ENCODE measurements at regions not wholly inside any gene's neighbourhood (a gene's known extent, or its start where the extent isn't known, plus 50 kb on each side); places are given as distances from the start of the nearest gene placed in this dataset.

GRCh38 chr5:39665328-39665727 is 240.5 kb upstream of the DAB2 start:
- TF ChIP-seq CTCF (IDR thresholded peaks at IDR 0.05): no peak
- ATAC-seq (no peak), DNase-seq (no peak)
- intact Hi-C loops (cut with DNase I, micrococcal nuclease): no loop called here
- H3K4me3 ChIP-seq: no peak overlapping the region
- no peaks in the 10 kb centered on the region for H3K9me3 ChIP-seq
- H3K4me1 ChIP-seq (ENCODE audit: low read depth): no peaks in the 10 kb centered on the region
- H3K36me3 ChIP-seq (ENCODE audit: low read depth): no peaks in the 10 kb centered on the region

- DNase-seq: no peak
- intact Hi-C loops (cut with DNase I, micrococcal nuclease): no loop called here
- Histone ChIP-seq H3K4me3 (no peak overlapping the region), H3K9me3 (no peaks in the 10 kb centered on the region), H3K4me1 (ENCODE audit: low read depth) (no peaks in the 10 kb centered on the region), H3K36me3 (ENCODE audit: low read depth) (no peaks in the 10 kb centered on the region)
- no peak for ATAC-seq
- TF ChIP-seq CTCF (IDR thresholded peaks at IDR 0.05): no peak
These were observed 238.2 kb upstream of the DAB2 start for GRCh38 chr5:39662945-39663344.

- no peaks in the 10 kb centered on the region for H3K4me1 ChIP-seq (ENCODE audit: low read depth)
- TF ChIP-seq CTCF (IDR thresholded peaks at IDR 0.05): no peak
- intact Hi-C loops (cut with DNase I, micrococcal nuclease): no loop called here
- H3K36me3 ChIP-seq (ENCODE audit: low read depth): no peaks in the 10 kb centered on the region
- no peak for ATAC-seq
- no peak overlapping the region for H3K4me3 ChIP-seq
- no peak for DNase-seq
- H3K9me3 ChIP-seq: no peaks in the 10 kb centered on the region
These were observed 236.4 kb upstream of the DAB2 start for GRCh38 chr5:39661026-39661779.

GRCh38 chr5:39660020-39660419 is 235.2 kb upstream of the DAB2 start:
- DNase-seq: no peak
- H3K9me3 ChIP-seq: no peaks in the 10 kb centered on the region
- H3K4me3 ChIP-seq: no peak overlapping the region
- no peaks in the 10 kb centered on the region for H3K4me1 ChIP-seq (ENCODE audit: low read depth)
- intact Hi-C loops (cut with DNase I, micrococcal nuclease): no loop called here
- no peak for ATAC-seq
- TF ChIP-seq CTCF (IDR thresholded peaks at IDR 0.05): no peak
- no peaks in the 10 kb centered on the region for H3K36me3 ChIP-seq (ENCODE audit: low read depth)

GRCh38 chr5:39658866-39659265 is 234.1 kb upstream of the DAB2 start:
- H3K9me3 ChIP-seq: no peaks in the 10 kb centered on the region
- ATAC-seq (no peak), DNase-seq (no peak)
- H3K4me1 ChIP-seq (ENCODE audit: low read depth): no peaks in the 10 kb centered on the region
- TF ChIP-seq CTCF (IDR thresholded peaks at IDR 0.05): no peak
- no peak overlapping the region for H3K4me3 ChIP-seq
- intact Hi-C loops (cut with DNase I, micrococcal nuclease): no loop called here
- no peaks in the 10 kb centered on the region for H3K36me3 ChIP-seq (ENCODE audit: low read depth)

- no peak for ATAC-seq
- Histone ChIP-seq H3K36me3 (ENCODE audit: low read depth) (no peaks in the 10 kb centered on the region), H3K4me1 (ENCODE audit: low read depth) (no peaks in the 10 kb centered on the region), H3K9me3 (no peaks in the 10 kb centered on the region), H3K4me3 (no peak overlapping the region)
- intact Hi-C loops (cut with DNase I, micrococcal nuclease): no loop called here
- no peak for TF ChIP-seq CTCF (IDR thresholded peaks at IDR 0.05)
- DNase-seq: no peak
These were observed 233.2 kb upstream of the DAB2 start for GRCh38 chr5:39657943-39658342.
